ENCODE measurements at regions not wholly inside any gene's neighbourhood (a gene's known extent, or its start where the extent isn't known, plus 50 kb on each side); places are given as distances from the start of the nearest gene placed in this dataset.

GRCh38 chr6:91288741-91289140 lies 701.9 kb upstream of the MAP3K7 start:
- Histone ChIP-seq H3K9me3 (ENCODE audit: control insufficient read depth in 4 of 4, low read length in 3 of 4) (no peaks in the 10 kb centered on the region), H3K36me3 (ENCODE audit: control insufficient read depth in 4 of 4, insufficient read depth in 3 of 4, low read depth in 1 of 4, low read length in 3 of 4) (no peaks in the 10 kb centered on the region), H3K4me3 (ENCODE audit: low read depth in 1 of 3, low read length in 3 of 3) (no peak overlapping the region), H3K27ac (ENCODE audit: low read depth in 1 of 2, low read length in 2 of 2) (no peak overlapping the region), H3K9ac (ENCODE audit: low read depth in 1 of 2, low read length in 2 of 2) (no peak overlapping the region), H3K27me3 (ENCODE audit: control insufficient read depth in 4 of 4, insufficient read depth in 4 of 4, low read length in 3 of 4) (no peaks in the 10 kb centered on the region), H3K4me1 (ENCODE audit: control insufficient read depth in 4 of 4, insufficient read depth in 4 of 4, low read length in 3 of 4) (no peaks in the 10 kb centered on the region)
- no peak for TF ChIP-seq MAX (IDR thresholded peaks at IDR 0.05)
- no peak for TF ChIP-seq HNF4G (IDR thresholded peaks at IDR 0.05)
- TF ChIP-seq REST (IDR thresholded peaks at IDR 0.05), result no peak
- no peak for TF ChIP-seq CTCF (IDR thresholded peaks at IDR 0.05; ENCODE audit: low read depth, low read length, missing input control)
- TF ChIP-seq EGR1 (IDR thresholded peaks at IDR 0.05; ENCODE audit: low read depth in 2 of 2), result no peak
- TF ChIP-seq RAD21 (IDR thresholded peaks at IDR 0.05), result no peak
- TF ChIP-seq JUND (IDR thresholded peaks at IDR 0.05), result no peak
- no peak for TF ChIP-seq HNF4A (conservative IDR thresholded peaks at IDR 0.05)
- no peak for TF ChIP-seq FOXA1 (IDR thresholded peaks at IDR 0.05)
- TF ChIP-seq NR2F2 (IDR thresholded peaks at IDR 0.05), result no peak
- TF ChIP-seq YY1 (IDR thresholded peaks at IDR 0.05), result no peak
- TF ChIP-seq ZBTB33 (IDR thresholded peaks at IDR 0.05), result no peak
- no peak for TF ChIP-seq TAF1 (conservative IDR thresholded peaks at IDR 0.05)
- TF ChIP-seq GABPA (IDR thresholded peaks at IDR 0.05 in 1 of 2, conservative IDR thresholded peaks at IDR 0.05 in 1 of 2), result no peak
- TF ChIP-seq SP1 (IDR thresholded peaks at IDR 0.05), result no peak
- WGBS, result 77% methylated on average over 2 of the region's 2 CpGs
- no peak for DNase-seq (ENCODE audit: low spot score)

- TF ChIP-seq TAF1 (conservative IDR thresholded peaks at IDR 0.05) (no peak), CTCF (IDR thresholded peaks at IDR 0.05; ENCODE audit: low read depth, low read length, missing input control) (no peak), HNF4A (conservative IDR thresholded peaks at IDR 0.05) (no peak), ATF3 (IDR thresholded peaks at IDR 0.05) (no peak), JUND (IDR thresholded peaks at IDR 0.05) (no peak), NR2F2 (IDR thresholded peaks at IDR 0.05) (no peak), HNF4G (IDR thresholded peaks at IDR 0.05) (no peak), MAX (IDR thresholded peaks at IDR 0.05) (no peak), REST (IDR thresholded peaks at IDR 0.05) (no peak)
- Histone ChIP-seq H3K27ac (ENCODE audit: low read depth in 1 of 2, low read length in 2 of 2) (no peak overlapping the region), H3K4me3 (ENCODE audit: low read depth in 1 of 3, low read length in 3 of 3) (no peak overlapping the region), H3K27me3 (ENCODE audit: control insufficient read depth in 4 of 4, insufficient read depth in 4 of 4, low read length in 3 of 4) (peaks cover 0 to 4% (median 0%) of the 10 kb centered on the region in 4 donors), H3K9ac (ENCODE audit: low read depth in 1 of 2, low read length in 2 of 2) (no peak overlapping the region), H3K4me1 (ENCODE audit: control insufficient read depth in 4 of 4, insufficient read depth in 4 of 4, low read length in 3 of 4) (no peaks in the 10 kb centered on the region), H3K36me3 (ENCODE audit: control insufficient read depth in 4 of 4, insufficient read depth in 3 of 4, low read depth in 1 of 4, low read length in 3 of 4) (no peaks in the 10 kb centered on the region), H3K9me3 (ENCODE audit: control insufficient read depth in 4 of 4, low read length in 3 of 4) (peaks cover 0 to 3% (median 1%) of the 10 kb centered on the region in 4 donors)
- no peak for DNase-seq (ENCODE audit: low spot score)
These were observed 695.0 kb upstream of the MAP3K7 start for GRCh38 chr6:91281901-91282300.

Measured in liver (tissue), 8 donors.